ENCODE measurements at regions not wholly inside any gene's neighbourhood (a gene's known extent, or its start where the extent isn't known, plus 50 kb on each side); places are given as distances from the start of the nearest gene placed in this dataset.

- TF ChIP-seq CEBPB (IDR thresholded peaks at IDR 0.05; ENCODE audit: borderline replicate concordance, low read depth, low read length) = no peak
Measured at GRCh38 chr6:166872531-166873009, 83.8 kb downstream of the RNASET2 start (continued).

- no peaks in the 10 kb centered on the region for H3K79me2 ChIP-seq (ENCODE audit: insufficient read depth, low read length)
- no peaks in the 10 kb centered on the region for H3K9me3 ChIP-seq (ENCODE audit: low read length)
- no peaks in the 10 kb centered on the region for H3K27me3 ChIP-seq (ENCODE audit: control insufficient read depth in 1 of 2, insufficient read depth in 2 of 2, low read length in 2 of 2)
- no peak overlapping the region for H3K4me2 ChIP-seq (ENCODE audit: low read depth, low read length)
- H3K36me3 ChIP-seq (replicated peaks in 1 of 2; ENCODE audit: control insufficient read depth in 1 of 2, insufficient read depth in 2 of 2, low read length in 2 of 2) = no peaks in the 10 kb centered on the region
- no peak overlapping the region for H2AFZ ChIP-seq (ENCODE audit: low read length)
- no peak for DNase-seq (ENCODE audit: low spot score)
- H3K4me3 ChIP-seq (replicated peaks in 1 of 3; ENCODE audit: insufficient read depth in 1 of 3, low read depth in 2 of 3, low read length in 3 of 3) = no peak overlapping the region
- intact Hi-C loops (cut with micrococcal nuclease; ENCODE audit: unreplicated experiment) (no loop called here), in situ Hi-C loops (cut with HindIII; ENCODE audit: extremely low pct_ligation_motif_present, low pct_unique_long_range_greater_than_20kb) (no loop called here)
- H3K4me1 ChIP-seq (ENCODE audit: insufficient read depth, low read length) = no peaks in the 10 kb centered on the region
- TF ChIP-seq AGO2 (optimal IDR thresholded peaks at IDR 0.05; ENCODE audit: low read depth, low read length) (no peak), MAFK (conservative IDR thresholded peaks at IDR 0.05 in 1 of 2, IDR thresholded peaks at IDR 0.05 in 1 of 2; ENCODE audit: low read length in 2 of 2) (0 out of 4 replicates have a peak, but pooled peaks of 1 of the 2 experiments have one; percentile 10)
- ChIA-PET POLR2A (no interaction called here), CTCF (ENCODE audit: low intra/inter-chr PET ratio, low total read pairs) (no interaction called here)
- BruUV-seq (replicated peaks) = no TSS peak
- no peaks in the 10 kb centered on the region for H4K20me1 ChIP-seq (ENCODE audit: insufficient read depth, low read length)
- H3K27ac ChIP-seq (ENCODE audit: extremely low read length, insufficient read depth, low read length) = no peak overlapping the region
- FAIRE-seq = no peak
- no peak overlapping the region for H3K9ac ChIP-seq (ENCODE audit: insufficient read depth, low read depth, low read length)
- no peak for ATAC-seq
- 86% methylated on average over 20 of the region's 20 CpGs for WGBS (ENCODE audit: low lambda C conversion rate)
Measured at GRCh38 chr6:166870602-166871208, 85.6 kb downstream of the RNASET2 start.

GRCh38 chr6:166866839-166867637 lies 89.3 kb downstream of the RNASET2 start:
- intact Hi-C loops (cut with micrococcal nuclease; ENCODE audit: unreplicated experiment) = no loop called here

More at GRCh38 chr6:166866839-166867637, 89.3 kb downstream of the RNASET2 start:
- H3K9ac ChIP-seq (ENCODE audit: insufficient read depth, low read depth, low read length) = no peak overlapping the region
- ChIA-PET POLR2A (no interaction called here), CTCF (ENCODE audit: low intra/inter-chr PET ratio, low total read pairs) (no interaction called here)
- H3K36me3 ChIP-seq (replicated peaks in 1 of 2; ENCODE audit: control insufficient read depth in 1 of 2, insufficient read depth in 2 of 2, low read length in 2 of 2) = no peaks in the 10 kb centered on the region
- H3K79me2 ChIP-seq (ENCODE audit: insufficient read depth, low read length) = no peaks in the 10 kb centered on the region
- BruUV-seq (replicated peaks) = no TSS peak
- in situ Hi-C loops (cut with HindIII; ENCODE audit: extremely low pct_ligation_motif_present, low pct_unique_long_range_greater_than_20kb) = no loop called here
- no peak overlapping the region for H3K4me2 ChIP-seq (ENCODE audit: low read depth, low read length)
- no peak overlapping the region for H3K27ac ChIP-seq (ENCODE audit: extremely low read length, insufficient read depth, low read length)
- H2AFZ ChIP-seq (ENCODE audit: low read length) = no peak overlapping the region
- ATAC-seq = no peak
- H3K9me3 ChIP-seq (ENCODE audit: low read length) = no peaks in the 10 kb centered on the region
- no peak for DNase-seq (ENCODE audit: low spot score)
- H3K4me1 ChIP-seq (ENCODE audit: insufficient read depth, low read length) = peaks cover 10% of the 10 kb centered on the region
- H4K20me1 ChIP-seq (ENCODE audit: insufficient read depth, low read length) = no peaks in the 10 kb centered on the region
- no peak overlapping the region for H3K4me3 ChIP-seq (replicated peaks in 1 of 3; ENCODE audit: insufficient read depth in 1 of 3, low read depth in 2 of 3, low read length in 3 of 3)
- 65% methylated on average over 17 of the region's 19 CpGs for WGBS (ENCODE audit: low lambda C conversion rate)
- FAIRE-seq = no peak
- H3K27me3 ChIP-seq (ENCODE audit: control insufficient read depth in 1 of 2, insufficient read depth in 2 of 2, low read length in 2 of 2) = peaks cover 3 to 8% of the 10 kb centered on the region in 2 experiments; a peak in 4 of 5 replicates
- no peak for TF ChIP-seq ZNF33B (CRISPR knock-in tag; IDR thresholded peaks at IDR 0.05)
- no peak for TF ChIP-seq HMG20A (CRISPR knock-in tag; IDR thresholded peaks at IDR 0.05; ENCODE audit: borderline replicate concordance)
- no peak for TF ChIP-seq EED (CRISPR knock-in tag; IDR thresholded peaks at IDR 0.05)
- no peak for TF ChIP-seq ZNF616 (CRISPR knock-in tag; IDR thresholded peaks at IDR 0.05; ENCODE audit: low read depth)
- TF ChIP-seq HES4 (CRISPR knock-in tag; IDR thresholded peaks at IDR 0.05; ENCODE audit: borderline replicate concordance) = no peak
- no peak for TF ChIP-seq FOXK1 (CRISPR knock-in tag; IDR thresholded peaks at IDR 0.05; ENCODE audit: borderline replicate concordance, low read depth)
- TF ChIP-seq ZNF574 (CRISPR knock-in tag; IDR thresholded peaks at IDR 0.05) = no peak
- TF ChIP-seq THYN1 (CRISPR knock-in tag; IDR thresholded peaks at IDR 0.05; ENCODE audit: borderline replicate concordance, low read depth) = no peak

All from HepG2 (cell line).